Activated CD4-positive, alpha-beta T cell treated with anti-CD3 and anti-CD28 coated beads, Interleukin-2, Interleukin-4, amounts not matched to agents 100 ng/mL and 50 ng/mL, durations not matched to agents 16 hours and 8 hours (primary cell): ENCODE measurements at regions not wholly inside any gene's neighbourhood (a gene's known extent, or its start where the extent isn't known, plus 50 kb on each side); places are given as distances from the start of the nearest gene placed in this dataset.
"Not testable (repeated sequence)": the region's sequence is repeated elsewhere in the genome, so short reads cannot be mapped to it uniquely, and the experiment has no call there.

Source experiments
- DNase-seq: peaks from one replicate; pipeline ENCODE4 v3.0.0-alpha.2; 2020; ENCODE audit warnings: low spot score

DNA sequence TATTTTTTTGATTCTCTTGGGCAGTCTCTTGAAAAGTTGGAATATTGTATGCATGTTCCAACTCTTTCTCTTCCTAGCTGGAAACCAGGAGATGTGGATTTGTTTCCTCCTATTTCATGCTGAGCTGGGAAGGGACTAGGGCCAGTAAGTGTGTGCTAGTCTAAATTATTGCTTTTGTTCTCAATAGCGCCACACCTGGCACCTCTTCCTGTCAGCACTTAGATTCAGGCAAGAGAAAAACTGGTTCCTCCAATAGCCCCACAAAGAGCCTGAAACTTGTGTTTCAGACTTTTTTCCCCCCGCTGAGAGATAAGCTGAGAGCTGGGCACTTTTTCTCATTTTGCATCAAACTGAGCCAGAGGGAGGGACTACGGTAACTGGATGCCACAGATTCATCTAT lies 353.4 kb downstream of the OLFM4 start:
- DNase-seq: no peak

DNA sequence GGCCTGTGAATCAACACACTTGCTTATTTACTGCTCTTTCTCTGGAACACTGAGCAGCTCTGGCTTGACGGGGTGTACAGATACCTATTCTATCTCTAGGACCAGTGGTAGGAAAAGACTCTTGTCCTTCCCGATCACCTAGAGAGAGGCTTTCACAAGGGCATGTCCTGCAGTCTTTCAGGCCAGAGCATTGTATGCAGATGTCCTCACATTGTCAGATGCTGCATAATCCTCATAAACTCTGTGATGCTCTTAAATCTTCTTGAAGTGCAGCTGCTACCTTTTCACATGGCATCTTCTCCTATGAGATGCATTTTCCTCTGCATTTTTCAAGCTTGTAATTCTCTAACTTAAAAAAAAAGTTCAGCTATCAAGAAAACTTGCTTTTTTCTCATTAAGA lies 369.4 kb downstream of the OLFM4 start:
- no peak for DNase-seq

DNA sequence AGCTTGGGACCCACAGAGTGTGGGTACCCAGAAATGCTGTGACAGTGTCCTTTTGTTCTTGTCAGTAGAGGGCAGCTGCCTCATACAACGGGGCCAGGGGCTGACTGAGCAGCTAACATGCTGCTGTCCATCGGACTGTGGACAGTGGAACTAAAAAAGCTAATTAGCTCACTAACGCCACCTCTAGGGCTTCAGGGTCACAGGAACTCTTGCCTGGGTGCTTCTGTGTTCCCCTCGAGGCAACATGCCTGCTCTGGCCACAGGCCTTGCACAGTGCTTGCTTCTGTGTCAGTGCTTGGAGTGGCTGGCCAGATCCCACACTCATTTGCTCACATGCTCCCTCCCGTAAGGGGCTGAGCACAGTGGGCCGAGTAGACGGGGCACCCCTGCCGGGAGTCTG lies 377.0 kb downstream of the OLFM4 start:
- no peak for DNase-seq

DNA sequence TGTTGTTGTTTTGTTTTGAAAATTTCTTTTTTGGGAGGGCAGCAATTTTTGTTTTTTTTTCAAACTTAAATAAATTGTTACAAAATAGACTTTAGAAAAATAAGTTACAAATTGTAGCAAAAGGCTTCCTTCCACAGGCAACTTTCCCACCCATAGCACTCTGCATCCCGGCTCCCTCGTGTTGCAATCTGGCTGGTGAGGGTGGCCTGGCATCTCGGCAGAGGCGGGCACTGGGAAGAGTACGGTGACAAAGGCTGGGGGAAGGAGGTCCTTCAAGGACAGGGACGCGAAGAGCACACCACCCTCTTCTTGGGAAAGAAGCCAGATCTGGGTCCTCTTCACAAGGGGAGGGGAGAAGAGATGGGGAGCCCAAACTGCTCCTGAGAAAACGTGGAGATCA lies 379.7 kb downstream of the OLFM4 start:
- no peak for DNase-seq

DNA sequence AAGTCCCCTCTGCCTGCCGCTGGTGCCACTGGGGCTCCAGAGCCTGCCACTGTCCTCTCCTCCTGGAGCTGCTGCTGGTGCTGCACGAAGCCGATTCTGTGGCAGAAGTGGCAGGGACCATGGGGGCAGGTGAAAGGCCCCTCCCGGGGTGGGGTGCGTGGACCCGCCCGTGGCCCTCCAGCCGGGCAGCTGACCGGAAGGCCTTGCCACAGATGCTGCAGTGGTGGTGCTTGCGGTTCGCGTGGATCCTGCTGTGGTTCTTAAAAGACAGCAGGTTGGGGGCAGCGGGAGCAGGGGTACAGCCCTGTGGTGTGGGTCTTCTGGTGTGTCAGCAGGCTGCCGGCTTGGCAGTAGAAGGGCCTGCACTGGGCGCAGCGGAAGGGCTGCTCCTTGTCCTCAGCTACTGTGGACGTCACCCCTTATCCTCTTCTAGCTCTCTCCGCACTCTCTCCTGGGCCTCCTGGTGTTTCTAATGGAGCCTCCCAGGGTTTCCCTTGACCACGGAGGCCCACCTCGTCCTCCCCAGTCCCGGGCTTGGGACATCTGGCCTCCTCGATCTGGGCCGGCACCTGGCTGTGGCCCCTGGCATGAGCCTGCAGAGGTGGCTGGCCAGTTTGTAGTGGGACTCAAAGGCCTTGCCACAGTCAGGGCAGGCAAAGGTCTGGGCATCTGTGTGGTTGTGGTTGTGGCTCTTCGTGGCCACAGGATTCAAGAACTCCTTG lies 380.4 kb downstream of the OLFM4 start:
- no peak for DNase-seq

DNA sequence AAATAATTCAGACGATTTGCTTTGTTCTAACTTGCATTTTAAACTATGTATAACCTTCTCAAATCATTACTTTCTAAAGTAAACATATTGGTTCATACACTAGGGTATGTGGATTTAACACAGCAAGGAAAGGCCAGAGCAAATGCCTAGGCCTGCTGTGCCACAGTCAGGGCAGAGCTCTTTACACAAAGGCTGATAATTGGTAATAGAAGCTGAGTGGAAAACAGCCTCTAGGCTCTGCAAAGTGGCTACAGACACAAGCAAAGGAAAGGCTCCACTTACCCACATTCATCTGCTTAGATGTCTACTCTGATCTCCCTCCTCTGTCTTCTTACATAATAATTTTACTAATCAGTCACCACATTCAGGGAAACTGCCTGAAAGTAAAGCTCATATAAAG lies 382.9 kb downstream of the OLFM4 start:
- DNase-seq: no peak

DNA sequence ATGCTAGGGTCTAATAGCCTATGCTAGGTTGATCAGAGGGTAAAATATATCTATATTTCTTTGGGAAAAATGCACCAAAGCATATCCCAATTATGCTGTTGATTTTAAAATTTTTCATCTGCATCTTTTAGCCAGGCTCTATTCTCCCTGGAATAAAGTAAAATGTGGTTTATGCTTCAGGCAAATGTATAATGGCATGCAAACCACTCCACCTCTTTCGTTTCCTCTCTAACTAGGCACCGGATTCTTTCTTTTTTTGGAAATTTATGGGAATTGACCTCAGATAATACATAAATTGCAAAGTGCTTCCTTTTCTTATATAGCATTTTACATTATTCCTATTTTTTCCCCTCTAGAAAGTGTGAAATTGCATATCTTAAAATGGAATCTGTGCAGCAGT lies 386.5 kb downstream of the OLFM4 start:
- DNase-seq: no peak

DNA sequence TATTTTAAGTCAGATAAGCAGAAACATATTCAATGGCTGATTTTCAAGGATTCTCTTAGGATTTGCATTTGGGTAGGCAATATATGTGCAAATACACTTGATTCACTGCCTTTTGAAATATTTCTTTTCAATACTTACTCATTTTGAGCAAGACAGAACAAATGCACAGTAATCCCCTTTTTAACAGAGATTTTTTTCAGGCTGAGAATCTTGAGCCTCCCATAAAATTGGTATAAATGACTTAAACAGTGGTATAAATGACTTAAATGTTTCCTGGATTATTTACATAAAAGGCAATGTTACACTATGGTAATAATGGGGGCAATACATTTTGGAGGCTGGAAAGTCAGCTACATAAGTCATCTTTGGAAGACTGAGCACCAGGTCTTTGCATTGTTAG lies 389.0 kb downstream of the OLFM4 start:
- no peak for DNase-seq

DNA sequence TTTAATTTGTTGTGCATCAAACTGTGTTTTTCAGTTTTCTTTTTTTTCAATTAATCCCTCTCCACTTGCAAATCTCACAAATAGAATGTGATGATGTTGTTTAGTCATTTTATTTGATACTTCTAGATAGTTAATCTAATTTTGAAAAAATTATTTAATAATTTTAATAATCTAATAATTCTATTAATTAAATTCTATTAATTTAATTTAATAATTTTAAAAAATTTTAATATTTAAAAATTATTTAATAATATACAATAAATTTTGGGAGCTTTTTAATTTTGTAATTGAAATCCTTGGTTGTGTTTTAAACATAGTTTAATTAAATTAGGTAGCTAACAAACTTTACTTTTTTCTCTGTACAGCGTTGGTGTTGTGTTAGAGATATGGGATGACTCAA lies 393.8 kb downstream of the OLFM4 start:
- no peak for DNase-seq

DNA sequence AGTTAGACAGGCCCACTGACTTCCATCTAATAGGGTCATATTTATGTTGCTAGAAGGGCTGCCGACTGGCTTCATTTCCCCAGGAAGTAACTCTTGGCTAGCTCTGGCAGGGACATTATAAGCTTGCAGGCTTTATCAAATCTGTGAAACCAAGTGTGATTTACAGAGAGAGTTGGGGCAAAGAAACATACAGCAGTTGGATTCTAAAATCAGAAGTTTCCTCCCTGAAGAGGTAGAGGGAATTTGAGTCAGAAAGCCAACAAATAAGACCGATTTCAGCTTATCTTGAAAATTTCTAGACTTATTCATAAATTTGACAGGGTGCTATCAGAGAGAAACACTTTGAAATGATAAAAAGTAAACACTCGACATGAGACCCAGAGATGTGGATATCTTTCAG lies 407.8 kb downstream of the OLFM4 start:
- DNase-seq: no peak

DNA sequence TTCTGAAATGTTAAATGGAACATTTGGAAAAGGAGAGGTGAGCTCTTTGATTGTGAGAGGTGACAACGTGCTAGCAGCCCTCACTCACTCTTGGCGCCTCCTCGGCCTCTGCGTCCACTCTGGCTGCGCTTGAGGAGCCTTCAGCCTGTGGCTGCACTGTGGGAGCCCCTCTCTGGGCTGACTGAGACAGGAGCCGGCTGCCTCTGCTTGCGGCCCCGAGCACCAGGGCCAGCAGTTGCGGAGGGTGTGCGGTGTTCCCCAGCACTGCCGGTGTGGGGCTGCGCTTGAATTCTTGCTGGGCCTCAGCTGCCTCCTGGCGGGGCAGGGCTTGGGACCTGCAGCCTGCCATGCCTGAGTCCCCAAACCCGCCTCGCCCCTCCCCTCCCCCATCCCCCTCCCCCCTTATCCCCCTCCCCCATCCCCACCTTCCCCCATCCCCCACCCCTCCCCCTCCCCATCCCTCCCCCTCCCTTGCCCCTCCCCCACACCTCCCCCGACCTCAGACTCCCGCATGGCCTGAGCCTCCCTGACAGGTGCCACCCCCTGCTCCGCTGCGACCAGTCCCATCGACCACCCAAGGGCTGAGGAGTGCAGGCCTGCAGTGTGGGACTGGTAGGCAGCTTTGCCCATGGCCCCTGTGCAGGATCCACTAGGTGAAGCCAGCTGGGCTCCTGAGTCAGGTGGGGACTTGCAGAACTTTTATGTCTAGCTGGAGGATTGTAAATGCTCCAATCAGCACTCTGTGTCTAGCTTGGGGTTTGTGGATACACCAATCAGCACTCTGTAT lies 411.0 kb downstream of the OLFM4 start:
- no peak for DNase-seq

DNA sequence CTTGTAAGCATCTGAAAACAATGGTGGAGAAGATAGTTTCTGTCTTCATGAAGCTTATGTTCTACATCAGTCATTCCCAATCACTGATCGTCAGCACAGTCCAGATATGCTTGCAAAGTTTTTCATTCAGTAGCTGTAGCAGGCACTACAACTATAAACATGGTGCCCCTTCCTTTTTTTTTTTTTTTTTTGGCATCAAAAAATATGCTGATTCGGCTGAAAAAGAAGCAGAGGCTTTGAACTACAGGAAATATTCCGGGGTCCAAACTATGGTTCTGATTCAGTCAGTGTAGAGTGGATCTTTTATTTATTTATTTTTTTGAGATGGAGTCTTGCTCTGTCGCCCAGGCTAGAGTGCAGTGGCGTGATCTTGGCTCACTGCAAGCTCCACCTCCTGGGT lies 414.4 kb downstream of the OLFM4 start:
- no peak for DNase-seq

DNA sequence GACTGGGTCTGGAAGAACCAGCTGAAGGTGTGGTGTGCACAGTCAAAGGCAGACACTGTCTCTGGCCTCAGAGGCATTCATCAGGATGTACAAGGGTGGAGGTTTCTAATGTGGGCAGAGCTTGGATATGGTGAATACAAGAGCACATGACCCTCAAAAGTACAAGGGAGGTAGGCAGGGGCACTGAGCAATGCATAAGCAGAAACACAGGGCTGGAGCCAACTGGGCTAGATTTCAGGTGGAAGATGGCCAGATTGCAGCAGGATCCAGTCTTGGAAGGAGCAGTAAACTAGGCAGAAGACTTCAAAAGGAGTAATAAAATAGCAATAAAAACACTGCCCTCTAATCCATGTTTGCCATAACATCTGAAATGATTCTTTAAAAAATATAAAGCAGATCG lies 417.1 kb downstream of the OLFM4 start:
- DNase-seq: no peak

DNA sequence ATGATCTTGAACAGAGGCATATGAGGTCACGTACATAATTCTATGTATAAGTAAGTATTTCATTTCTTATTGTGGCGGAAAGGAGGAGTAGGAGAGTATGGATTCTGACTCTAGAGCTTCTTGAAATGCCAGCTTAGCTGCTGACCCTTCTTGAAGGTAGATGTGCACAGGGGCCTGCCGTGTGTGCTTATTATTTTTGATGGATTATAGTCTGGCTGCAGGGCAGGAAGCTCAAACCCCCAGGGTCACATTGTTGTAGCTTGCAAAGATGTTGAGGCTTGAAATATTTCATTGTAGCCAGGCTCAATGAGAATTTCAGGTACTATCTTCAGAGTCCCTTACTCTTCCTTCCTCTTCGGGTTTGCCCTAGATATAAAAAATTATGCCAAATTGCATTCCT lies 418.8 kb downstream of the OLFM4 start:
- no peak for DNase-seq

DNA sequence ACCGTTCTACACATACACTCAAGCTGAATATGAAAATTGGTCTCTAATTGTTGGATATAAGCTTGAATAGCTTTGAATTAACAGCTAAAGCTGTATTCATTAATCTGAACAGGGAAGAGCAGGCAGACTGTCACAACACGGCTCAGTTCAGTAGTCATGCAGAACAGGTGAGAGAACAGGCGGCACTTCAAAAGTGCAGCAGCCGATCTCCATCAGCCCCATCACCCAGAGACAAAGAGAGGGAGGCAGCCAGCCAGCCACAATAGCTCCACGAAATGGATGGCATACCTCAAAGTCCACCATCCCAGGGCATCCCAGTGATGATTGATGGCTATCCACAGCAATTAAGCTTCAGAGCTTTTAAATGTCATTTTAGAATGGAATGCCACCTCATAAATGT lies 419.2 kb downstream of the OLFM4 start:
- no peak for DNase-seq

DNA sequence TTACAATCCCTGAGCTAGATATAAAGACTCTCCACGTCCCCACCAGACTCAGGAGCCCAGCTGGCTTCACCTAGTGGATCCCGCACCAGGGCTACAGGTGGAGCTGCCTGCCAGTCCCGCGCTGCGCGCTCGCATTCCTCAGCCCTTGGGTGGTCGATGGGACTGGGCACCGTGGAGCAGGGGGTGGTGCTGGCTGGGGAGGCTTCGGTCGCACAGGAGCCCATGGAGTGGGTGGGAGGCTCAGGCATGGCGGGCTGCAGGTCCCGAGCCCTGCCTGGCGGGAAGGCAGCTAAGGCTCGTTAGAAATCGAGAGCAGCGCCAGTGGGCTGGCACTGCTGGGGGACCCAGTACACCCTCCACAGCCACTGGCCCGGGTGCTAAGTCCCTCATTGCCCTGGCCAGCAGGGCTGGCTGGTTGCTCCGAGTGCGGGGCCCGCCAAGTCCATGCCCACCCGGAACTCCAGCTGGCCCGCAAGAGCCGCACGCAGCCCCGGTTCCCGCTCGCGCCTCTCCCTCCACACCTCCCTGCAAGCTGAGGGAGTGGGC lies 423.7 kb downstream of the OLFM4 start:
- DNase-seq: not testable (repeated sequence)

DNA sequence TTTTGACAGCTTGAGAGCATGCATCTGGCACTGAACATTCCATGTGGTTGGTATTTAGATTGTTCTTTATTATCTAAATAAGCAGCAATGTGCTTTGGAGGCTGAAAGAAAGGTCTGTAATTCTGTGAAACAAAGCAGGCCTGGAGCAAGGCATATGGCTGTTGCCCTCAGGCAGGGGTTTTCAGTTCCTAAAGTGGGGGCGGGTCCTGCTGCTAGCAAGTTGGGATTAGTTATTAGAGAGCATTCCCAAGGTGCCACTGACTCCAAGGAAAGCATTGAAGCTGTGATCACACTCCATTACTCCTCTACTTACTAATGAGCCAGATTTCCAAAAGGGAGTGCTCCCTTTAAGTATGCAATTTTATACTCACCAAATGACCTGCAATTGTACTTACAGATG lies 432.2 kb downstream of the OLFM4 start:
- no peak for DNase-seq

DNA sequence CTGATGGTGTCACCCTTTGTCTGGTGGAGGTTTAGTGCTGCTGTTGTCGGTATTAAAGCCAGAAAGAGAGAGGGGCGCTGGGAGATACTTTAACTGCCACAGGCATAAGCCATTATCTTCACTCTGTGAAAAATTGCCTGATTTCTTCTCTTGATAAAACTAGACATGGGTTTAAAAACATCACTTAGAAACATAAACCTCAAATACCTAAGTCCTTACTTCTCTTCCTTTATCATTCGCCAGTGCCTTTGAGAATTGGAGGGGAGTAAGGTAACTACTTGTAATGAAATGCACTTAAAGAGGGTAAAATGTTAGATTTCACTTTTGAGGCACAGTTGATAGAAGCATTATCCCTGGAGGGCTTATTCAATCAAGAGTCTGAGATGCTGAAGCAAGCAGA lies 434.5 kb downstream of the OLFM4 start:
- DNase-seq: no peak

DNA sequence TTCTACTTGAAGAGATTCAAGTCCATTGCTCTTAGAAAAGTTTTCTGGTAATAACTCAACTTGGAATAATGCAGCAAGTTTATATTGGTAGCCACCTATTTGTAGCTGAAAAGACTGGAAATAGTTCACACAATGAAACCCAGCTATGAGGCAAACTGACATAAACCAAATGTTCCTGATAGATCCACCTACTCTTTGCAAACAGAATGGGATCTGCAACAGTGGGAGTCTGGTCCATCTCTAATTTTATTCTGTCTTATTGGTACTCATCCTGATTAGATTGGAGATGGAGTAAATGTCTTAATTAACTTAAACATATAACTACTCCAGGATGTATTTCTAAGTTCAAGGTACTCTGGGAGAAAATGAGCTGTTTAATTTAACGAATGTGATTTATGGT lies 438.0 kb downstream of the OLFM4 start:
- DNase-seq: no peak

DNA sequence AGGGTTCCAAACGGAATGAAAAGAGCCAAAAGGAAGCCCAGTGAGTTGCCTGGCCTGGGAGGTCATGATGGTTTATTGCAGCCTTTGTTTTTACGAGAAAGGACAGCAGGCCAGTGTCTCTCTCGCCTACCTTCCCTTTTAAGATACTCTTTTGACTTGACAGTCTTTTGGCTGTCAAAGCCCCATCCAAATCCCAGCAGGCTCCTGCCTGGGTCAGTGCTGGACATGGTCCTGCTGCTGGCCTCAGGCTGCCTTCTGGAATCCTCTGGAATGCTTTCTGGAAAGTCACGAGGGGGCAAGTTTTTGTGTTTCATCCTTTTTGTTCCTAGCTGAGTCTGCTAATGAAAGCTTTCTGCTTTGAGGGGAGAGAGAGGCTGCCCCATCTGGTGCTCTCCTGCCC lies 444.8 kb downstream of the OLFM4 start:
- DNase-seq: no peak

DNA sequence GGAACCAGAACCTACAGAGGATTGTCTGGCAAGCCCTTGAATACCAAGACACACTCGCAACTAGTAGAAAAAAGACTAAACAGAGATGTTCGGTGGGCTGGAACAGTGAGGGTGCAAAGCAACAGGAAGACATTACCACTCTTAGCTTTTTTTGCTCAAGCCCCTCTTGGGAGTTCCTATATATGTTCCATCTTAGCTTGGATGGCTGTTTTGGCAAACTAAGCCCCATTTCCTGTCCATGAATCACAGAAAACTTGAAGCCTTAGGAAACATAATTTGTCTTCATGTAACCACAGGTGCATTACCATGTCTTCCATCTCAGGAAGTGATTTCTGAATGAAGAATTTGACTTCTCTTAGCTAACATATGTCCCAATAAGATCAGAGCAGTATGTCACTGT lies 446.3 kb downstream of the OLFM4 start:
- no peak for DNase-seq

DNA sequence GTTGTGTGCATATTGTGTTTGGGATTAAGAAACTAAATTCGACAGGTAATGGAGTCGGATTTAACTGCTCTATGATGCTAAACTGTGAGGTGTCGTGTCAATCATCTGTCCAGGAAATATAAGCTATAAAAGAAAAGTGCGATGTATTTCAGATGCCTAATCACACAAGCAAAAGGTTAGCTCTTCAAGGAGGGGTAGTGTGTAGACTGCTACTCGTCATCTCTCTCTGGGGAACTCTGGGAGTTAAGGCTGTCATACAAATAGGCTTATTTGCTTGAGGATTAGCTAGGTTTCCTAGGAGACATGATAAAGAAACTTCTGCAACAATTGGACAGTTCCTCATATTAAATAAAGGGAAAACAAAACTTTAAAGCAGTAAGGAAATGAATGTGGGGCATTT lies 462.1 kb downstream of the OLFM4 start:
- DNase-seq: no peak

DNA sequence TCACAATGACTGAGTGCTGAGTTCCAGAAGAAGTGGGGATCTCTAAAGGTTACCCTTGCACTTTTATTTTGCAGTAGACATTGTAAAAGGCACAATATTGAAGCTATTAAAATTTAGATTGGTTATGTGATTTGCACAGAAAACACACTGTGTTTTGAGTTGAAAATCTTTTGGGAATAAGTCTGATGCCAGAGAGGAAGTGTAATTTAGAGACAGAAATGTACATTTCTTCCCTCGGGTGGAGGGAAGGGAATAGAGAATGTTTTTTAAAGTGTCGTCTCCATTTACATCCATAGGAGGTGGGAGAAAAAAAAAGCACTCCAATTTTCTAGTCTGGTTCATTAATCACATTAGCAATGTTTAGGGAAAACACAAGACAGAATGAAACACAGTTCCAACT lies 465.8 kb downstream of the OLFM4 start:
- DNase-seq: no peak
